GM23338 (cell line): ENCODE measurements at regions not wholly inside any gene's neighbourhood (a gene's known extent, or its start where the extent isn't known, plus 50 kb on each side); places are given as distances from the start of the nearest gene placed in this dataset.

Source experiments
- ATAC-seq: fragments of 200-7000 bp; cut with Tn5 transposase; 3 replicates; pipeline ENCODE4 v1.9.1; 2020
- DNase-seq: peaks from one replicate; pipeline ENCODE4 v3.0.0-alpha.2; 2015; ENCODE audit warnings: low spot score
- H2AFZ ChIP-seq: fragments of 200-600 bp; sonication (generic); 2 replicates; pipeline ENCODE4 v1.8.0; 2016; ENCODE audit warnings: antibody characterized with exemption, mild to moderate bottlenecking, moderate library complexity
- H3F3A ChIP-seq: fragments of 200-600 bp; sonication (generic); replicated peaks from 2 replicates; pipeline ENCODE4 v1.8.0; 2017; ENCODE audit warnings: antibody characterized with exemption, mixed run types, low read depth
- H3K27ac ChIP-seq: fragments of 200-600 bp; sonication (generic); 2 replicates; pipeline ENCODE4 v1.6.1; 2016; ENCODE audit warnings: low read depth
- H3K27me3 ChIP-seq: fragments of 200-600 bp; sonication (generic); 2 replicates; pipeline ENCODE4 v1.8.0; 2016; ENCODE audit warnings: mild to moderate bottlenecking, mixed run types, moderate library complexity; ENCODE audit not compliant: insufficient read depth
- H3K36me3 ChIP-seq: fragments of 200-600 bp; sonication (generic); 2 replicates; pipeline ENCODE4 v1.8.0; 2016; ENCODE audit warnings: mild to moderate bottlenecking; ENCODE audit not compliant: insufficient read depth
- H3K4me1 ChIP-seq: fragments of 200-600 bp; sonication (generic); 2 replicates; pipeline ENCODE4 v1.8.0; 2016; ENCODE audit warnings: mild to moderate bottlenecking, moderate library complexity; ENCODE audit not compliant: insufficient read depth
- H3K4me2 ChIP-seq: fragments of 200-600 bp; sonication (generic); 2 replicates; pipeline ENCODE4 v1.7.1; 2017; ENCODE audit warnings: mixed run types
- H3K4me3 ChIP-seq: fragments of 200-600 bp; sonication (generic); 2 replicates; pipeline ENCODE4 v1.6.1; 2016; ENCODE audit warnings: mixed run types
- H3K79me2 ChIP-seq: fragments of 200-600 bp; sonication (generic); replicated peaks from 2 replicates; pipeline ENCODE4 v1.8.0; 2017; ENCODE audit warnings: mild to moderate bottlenecking; ENCODE audit not compliant: insufficient read depth
- H3K9me2 ChIP-seq: fragments of 200-600 bp; sonication (generic); 2 replicates; pipeline ENCODE4 v1.8.0; 2017; ENCODE audit not compliant: insufficient read depth
- H4K20me1 ChIP-seq: fragments of 200-600 bp; sonication (generic); replicated peaks from 2 replicates; pipeline ENCODE4 v1.8.0; 2017; ENCODE audit warnings: mild to moderate bottlenecking; ENCODE audit not compliant: insufficient read depth
- H3K27ac Mint-ChIP-seq: 2 replicates; pipeline ENCODE4 v1.8.0; 2020; ENCODE audit warnings: inconsistent platforms, mild to moderate bottlenecking, moderate library complexity, mixed read lengths
- H3K27me3 Mint-ChIP-seq: 3 replicates; pipeline ENCODE4 v1.8.0; 2022; ENCODE audit warnings: low read depth, mild to moderate bottlenecking, moderate library complexity, mixed read lengths, inconsistent platforms; ENCODE audit not compliant: insufficient read depth, poor library complexity
- H3K36me3 Mint-ChIP-seq: 3 replicates; pipeline ENCODE4 v1.8.0; 2021; ENCODE audit warnings: low read depth, mild to moderate bottlenecking, inconsistent platforms, moderate library complexity, mixed read lengths
- H3K4me1 Mint-ChIP-seq: 3 replicates; pipeline ENCODE4 v1.8.0; 2020; ENCODE audit warnings: mild to moderate bottlenecking, inconsistent platforms, mixed read lengths
- H3K4me3 Mint-ChIP-seq: 3 replicates; pipeline ENCODE4 v1.8.0; 2021; ENCODE audit warnings: moderate library complexity, mild to moderate bottlenecking, inconsistent platforms, mixed read lengths
- H3K9me3 Mint-ChIP-seq: 3 replicates; pipeline ENCODE4 v1.8.0; 2020; ENCODE audit warnings: moderate library complexity, mild to moderate bottlenecking, inconsistent platforms, mixed read lengths
- CREB1 ChIP-seq: fragments of 250-450 bp; sonication (Bioruptor Pico); IDR thresholded peaks from 2 replicates; pipeline ENCODE4 v1.5.0; 2020; ENCODE audit warnings: low read depth, mild to moderate bottlenecking, moderate library complexity
- ETS1 ChIP-seq: IDR thresholded peaks from 2 replicates; pipeline ENCODE4 v1.6.1; 2016; ENCODE audit warnings: antibody characterized with exemption
- EZH2 ChIP-seq: fragments of 200-600 bp; sonication (generic); IDR thresholded peaks from one replicate; pipeline ENCODE4 v1.8.0; 2017; ENCODE audit warnings: antibody characterized with exemption, mild to moderate bottlenecking, low read depth; ENCODE audit not compliant: unreplicated experiment
- EZH2phosphoT487 ChIP-seq: fragments of 200-600 bp; sonication (generic); IDR thresholded peaks from one replicate; pipeline ENCODE4 v1.8.1; 2018; ENCODE audit warnings: antibody characterized with exemption; ENCODE audit not compliant: unreplicated experiment
- JUNB ChIP-seq: IDR thresholded peaks from one replicate; pipeline ENCODE4 v1.6.1; 2016; ENCODE audit warnings: antibody characterized with exemption; ENCODE audit not compliant: unreplicated experiment
- NANOG ChIP-seq: IDR thresholded peaks from 2 replicates; pipeline ENCODE4 v1.6.1; 2016; ENCODE audit warnings: antibody characterized with exemption, borderline replicate concordance
- POLR2AphosphoS5 ChIP-seq: IDR thresholded peaks from 2 replicates; pipeline ENCODE4 v1.6.1; 2016; ENCODE audit warnings: antibody characterized with exemption, low read depth
- STAT1 ChIP-seq: IDR thresholded peaks from one replicate; pipeline ENCODE4 v1.6.1; 2016; ENCODE audit warnings: antibody characterized with exemption; ENCODE audit not compliant: unreplicated experiment
- ZNF114 ChIP-seq: fragments of 250-450 bp; sonication (Bioruptor Pico); IDR thresholded peaks from 2 replicates; pipeline ENCODE4 v1.5.0; 2020; ENCODE audit warnings: mild to moderate bottlenecking, moderate library complexity
- ZNF331 ChIP-seq: fragments of 250-450 bp; sonication (Bioruptor Pico); IDR thresholded peaks from 2 replicates; pipeline ENCODE4 v1.5.0; 2020; ENCODE audit warnings: low read depth, mild to moderate bottlenecking, moderate library complexity
- ZNF462 ChIP-seq: fragments of 250-450 bp; sonication (Bioruptor Pico); IDR thresholded peaks from 2 replicates; pipeline ENCODE4 v1.5.0; 2020; ENCODE audit warnings: mild to moderate bottlenecking, moderate library complexity
- TF ChIP-seq, protein P1 (sequence below): IDR thresholded peaks from one replicate; pipeline ENCODE4 v1.6.1; 2018; ENCODE audit warnings: antibody characterized with exemption; ENCODE audit not compliant: unreplicated experiment
- TF ChIP-seq, protein P2 (sequence below), 2 experiments: fragments of 200-600 bp in 1 of 2; sonication (generic) in 1 of 2; conservative IDR thresholded peaks; 2 replicates each; pipeline versions ENCODE4 v1.5.1 to v1.6.1; 2016 to 2017; ENCODE audit warnings: antibody characterized with exemption in 2 of 2, low read depth in 2 of 2, mild to moderate bottlenecking in 2 of 2, moderate library complexity in 1 of 2

GRCh38 chr4:147068564-147068963 is 122.9 kb upstream of the TTC29 start:
- H3K4me3 Mint-ChIP-seq: no peak overlapping the region
- DNase-seq: no peak
- Histone ChIP-seq H4K20me1 (no peaks in the 10 kb centered on the region), H3K27ac (no peak overlapping the region), H3K9me2 (no peaks in the 10 kb centered on the region), H3K27me3 (no peaks in the 10 kb centered on the region), H3K4me2 (no peak overlapping the region), H3K36me3 (peaks cover 8% of the 10 kb centered on the region; the same call in 1 of the 2 replicates), H3K4me1 (no peaks in the 10 kb centered on the region), H3F3A (no peaks in the 10 kb centered on the region), H3K79me2 (no peaks in the 10 kb centered on the region), H3K4me3 (no peak overlapping the region), H2AFZ (no peak overlapping the region)
- peaks cover 2% of the 10 kb centered on the region; the same call in 2 of the 3 replicates for H3K4me1 Mint-ChIP-seq
- TF ChIP-seq, protein P1, sequence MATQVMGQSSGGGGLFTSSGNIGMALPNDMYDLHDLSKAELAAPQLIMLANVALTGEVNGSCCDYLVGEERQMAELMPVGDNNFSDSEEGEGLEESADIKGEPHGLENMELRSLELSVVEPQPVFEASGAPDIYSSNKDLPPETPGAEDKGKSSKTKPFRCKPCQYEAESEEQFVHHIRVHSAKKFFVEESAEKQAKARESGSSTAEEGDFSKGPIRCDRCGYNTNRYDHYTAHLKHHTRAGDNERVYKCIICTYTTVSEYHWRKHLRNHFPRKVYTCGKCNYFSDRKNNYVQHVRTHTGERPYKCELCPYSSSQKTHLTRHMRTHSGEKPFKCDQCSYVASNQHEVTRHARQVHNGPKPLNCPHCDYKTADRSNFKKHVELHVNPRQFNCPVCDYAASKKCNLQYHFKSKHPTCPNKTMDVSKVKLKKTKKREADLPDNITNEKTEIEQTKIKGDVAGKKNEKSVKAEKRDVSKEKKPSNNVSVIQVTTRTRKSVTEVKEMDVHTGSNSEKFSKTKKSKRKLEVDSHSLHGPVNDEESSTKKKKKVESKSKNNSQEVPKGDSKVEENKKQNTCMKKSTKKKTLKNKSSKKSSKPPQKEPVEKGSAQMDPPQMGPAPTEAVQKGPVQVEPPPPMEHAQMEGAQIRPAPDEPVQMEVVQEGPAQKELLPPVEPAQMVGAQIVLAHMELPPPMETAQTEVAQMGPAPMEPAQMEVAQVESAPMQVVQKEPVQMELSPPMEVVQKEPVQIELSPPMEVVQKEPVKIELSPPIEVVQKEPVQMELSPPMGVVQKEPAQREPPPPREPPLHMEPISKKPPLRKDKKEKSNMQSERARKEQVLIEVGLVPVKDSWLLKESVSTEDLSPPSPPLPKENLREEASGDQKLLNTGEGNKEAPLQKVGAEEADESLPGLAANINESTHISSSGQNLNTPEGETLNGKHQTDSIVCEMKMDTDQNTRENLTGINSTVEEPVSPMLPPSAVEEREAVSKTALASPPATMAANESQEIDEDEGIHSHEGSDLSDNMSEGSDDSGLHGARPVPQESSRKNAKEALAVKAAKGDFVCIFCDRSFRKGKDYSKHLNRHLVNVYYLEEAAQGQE: no peak
- TF ChIP-seq STAT1: no peak
- TF ChIP-seq POLR2AphosphoS5: no peak
- TF ChIP-seq JUNB: no peak
- no peak for TF ChIP-seq ZNF462 (CRISPR knock-in tag)
- no peak for TF ChIP-seq ZNF331 (CRISPR knock-in tag)
- TF ChIP-seq ETS1: no peak
- no peak for TF ChIP-seq ZNF114 (CRISPR knock-in tag)
- TF ChIP-seq EZH2: no peak
- no peak for TF ChIP-seq NANOG
- TF ChIP-seq CREB1 (CRISPR knock-in tag): no peak
- TF ChIP-seq, protein P2, sequence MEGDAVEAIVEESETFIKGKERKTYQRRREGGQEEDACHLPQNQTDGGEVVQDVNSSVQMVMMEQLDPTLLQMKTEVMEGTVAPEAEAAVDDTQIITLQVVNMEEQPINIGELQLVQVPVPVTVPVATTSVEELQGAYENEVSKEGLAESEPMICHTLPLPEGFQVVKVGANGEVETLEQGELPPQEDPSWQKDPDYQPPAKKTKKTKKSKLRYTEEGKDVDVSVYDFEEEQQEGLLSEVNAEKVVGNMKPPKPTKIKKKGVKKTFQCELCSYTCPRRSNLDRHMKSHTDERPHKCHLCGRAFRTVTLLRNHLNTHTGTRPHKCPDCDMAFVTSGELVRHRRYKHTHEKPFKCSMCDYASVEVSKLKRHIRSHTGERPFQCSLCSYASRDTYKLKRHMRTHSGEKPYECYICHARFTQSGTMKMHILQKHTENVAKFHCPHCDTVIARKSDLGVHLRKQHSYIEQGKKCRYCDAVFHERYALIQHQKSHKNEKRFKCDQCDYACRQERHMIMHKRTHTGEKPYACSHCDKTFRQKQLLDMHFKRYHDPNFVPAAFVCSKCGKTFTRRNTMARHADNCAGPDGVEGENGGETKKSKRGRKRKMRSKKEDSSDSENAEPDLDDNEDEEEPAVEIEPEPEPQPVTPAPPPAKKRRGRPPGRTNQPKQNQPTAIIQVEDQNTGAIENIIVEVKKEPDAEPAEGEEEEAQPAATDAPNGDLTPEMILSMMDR (conservative IDR thresholded peaks at IDR 0.05; ENCODE audit: low read depth in 2 of 2): no peak
- TF ChIP-seq EZH2phosphoT487: no peak
- peaks cover 12% of the 10 kb centered on the region for H3K36me3 Mint-ChIP-seq
- peaks cover 1% of the 10 kb centered on the region for H3K27me3 Mint-ChIP-seq
- peaks cover 17% of the 10 kb centered on the region for H3K9me3 Mint-ChIP-seq
- ATAC-seq: no peak
- H3K27ac Mint-ChIP-seq: no peak overlapping the region
